A673 (cell line): ENCODE measurements at regions not wholly inside any gene's neighbourhood (a gene's known extent, or its start where the extent isn't known, plus 50 kb on each side); places are given as distances from the start of the nearest gene placed in this dataset.

Experiments used
- BruUV-seq: library from RNA; stranded (reverse); fragments of 400-500 nt; replicated peaks from 2 replicates; lab custom pipeline; 2021; lab: Mats Ljungman, UMichigan
- CTCF ChIA-PET: fragments of 300-600 bp; sonication (Branson Sonifier 250); formaldehyde crosslinking; loops from one replicate; lab custom pipeline; 2022; ENCODE audit warnings: antibody characterized with exemption; lab: Charles Lee
- POLR2A ChIA-PET: fragments of 300-600 bp; sonication (Branson Sonifier 250); formaldehyde crosslinking; loops from one replicate; lab custom pipeline; 2022; ENCODE audit warnings: antibody characterized with exemption; ENCODE audit not compliant: low non-redundant PET; lab: Charles Lee
- DNase-seq: peaks from one replicate; pipeline ENCODE4 v3.0.0-alpha.2; 2015; ENCODE audit warnings: low spot score
- H3K27ac ChIP-seq: fragments of 200-600 bp; sonication (generic); 2 replicates; pipeline ENCODE4 v1.5.1; 2016; ENCODE audit warnings: mixed run types, low read depth, mild to moderate bottlenecking, mixed read lengths, antibody characterized with exemption, low read length; ENCODE audit not compliant: poor library complexity, severe bottlenecking
- H3K27me3 ChIP-seq: fragments of 200-600 bp; sonication (generic); replicated peaks from 2 replicates; pipeline ENCODE4 v1.6.1; 2017; ENCODE audit warnings: mixed run types, low read depth, mild to moderate bottlenecking, mixed read lengths, antibody characterized with exemption, low read length; ENCODE audit not compliant: insufficient read depth, poor library complexity
- H3K36me3 ChIP-seq: fragments of 200-600 bp; sonication (generic); 2 replicates; pipeline ENCODE4 v1.6.1; 2016; ENCODE audit warnings: mixed run types, mild to moderate bottlenecking, mixed read lengths, antibody characterized with exemption, low read length; ENCODE audit not compliant: insufficient read depth, poor library complexity, severe bottlenecking
- H3K4me1 ChIP-seq: fragments of 200-600 bp; sonication (generic); 2 replicates; pipeline ENCODE4 v1.6.1; 2017; ENCODE audit warnings: mixed run types, mild to moderate bottlenecking, mixed read lengths, antibody characterized with exemption, low read length; ENCODE audit not compliant: insufficient read depth, poor library complexity, severe bottlenecking
- H3K4me3 ChIP-seq: fragments of 200-600 bp; sonication (generic); 2 replicates; pipeline ENCODE4 v1.5.1; 2016; ENCODE audit warnings: low read depth, mixed run types, mild to moderate bottlenecking, mixed read lengths, low read length; ENCODE audit not compliant: poor library complexity, severe bottlenecking
- H3K9me3 ChIP-seq: fragments of 200-600 bp; sonication (generic); 2 replicates; pipeline ENCODE4 v1.6.1; 2016; ENCODE audit warnings: mixed run types, low read depth, mild to moderate bottlenecking, mixed read lengths, antibody characterized with exemption, low read length; ENCODE audit not compliant: poor library complexity, severe bottlenecking
- CTCF ChIP-seq: fragments of 300-800, 200-600 bp; sonication (generic); conservative IDR thresholded peaks from 2 replicates; pipeline ENCODE4 v1.5.1; 2017; ENCODE audit warnings: low read depth, mild to moderate bottlenecking, antibody characterized with exemption, low read length, moderate library complexity, mixed read lengths
- EZH2 ChIP-seq: fragments of 200-600 bp; sonication (generic); IDR thresholded peaks from 2 replicates; pipeline ENCODE4 v1.6.1; 2017; ENCODE audit warnings: borderline replicate concordance, low read depth, mild to moderate bottlenecking, mixed read lengths, antibody characterized with exemption, low read length; ENCODE audit not compliant: poor library complexity, severe bottlenecking
- intact Hi-C: fragments of 100-400 bp; cut with micrococcal nuclease; formaldehyde crosslinking; loops from one replicate; pipeline ENCODE4 v1.10.0; 2022; ENCODE audit not compliant: unreplicated experiment

- TF ChIP-seq CTCF (no peak), EZH2 (no peak)
- H3K4me3 ChIP-seq: no peak overlapping the region
- intact Hi-C loops: no loop called here
- no peak for DNase-seq
- no peaks in the 10 kb centered on the region for H3K36me3 ChIP-seq
- BruUV-seq: no TSS peak
- H3K4me1 ChIP-seq: no peaks in the 10 kb centered on the region
- ChIA-PET POLR2A (no interaction called here), CTCF (no interaction called here)
- no peak overlapping the region for H3K27ac ChIP-seq
- H3K9me3 ChIP-seq: no peaks in the 10 kb centered on the region
- no peaks in the 10 kb centered on the region for H3K27me3 ChIP-seq
These were observed 233.9 kb upstream of the CSNK1A1L start for GRCh38 chr13:37339386-37339735.

- CTCF ChIA-PET: no interaction called here
- Histone ChIP-seq H3K27ac (no peak overlapping the region), H3K4me3 (no peak overlapping the region), H3K36me3 (no peaks in the 10 kb centered on the region), H3K9me3 (no peaks in the 10 kb centered on the region), H3K27me3 (no peaks in the 10 kb centered on the region), H3K4me1 (no peaks in the 10 kb centered on the region)
- TF ChIP-seq CTCF (no peak), EZH2 (no peak)
- BruUV-seq: no TSS peak
- DNase-seq: no peak
- intact Hi-C loops: no loop called here
- POLR2A ChIA-PET: no interaction called here
These were observed 233.4 kb upstream of the CSNK1A1L start for GRCh38 chr13:37338726-37339385.

GRCh38 chr13:37326334-37326733, 220.9 kb upstream of the CSNK1A1L start:
- no peak for TF ChIP-seq CTCF
- TF ChIP-seq EZH2: no peak
- POLR2A ChIA-PET: no interaction called here
- Histone ChIP-seq H3K4me1 (no peaks in the 10 kb centered on the region), H3K27me3 (peaks cover 3% of the 10 kb centered on the region), H3K36me3 (no peaks in the 10 kb centered on the region), H3K4me3 (no peak overlapping the region), H3K9me3 (peaks cover 10% of the 10 kb centered on the region), H3K27ac (no peak overlapping the region)
- no TSS peak for BruUV-seq
- no peak for DNase-seq
- intact Hi-C loops: no loop called here
- CTCF ChIA-PET: no interaction called here
